ENCODE measurements at regions not wholly inside any gene's neighbourhood (a gene's known extent, or its start where the extent isn't known, plus 50 kb on each side); places are given as distances from the start of the nearest gene placed in this dataset.

DNA sequence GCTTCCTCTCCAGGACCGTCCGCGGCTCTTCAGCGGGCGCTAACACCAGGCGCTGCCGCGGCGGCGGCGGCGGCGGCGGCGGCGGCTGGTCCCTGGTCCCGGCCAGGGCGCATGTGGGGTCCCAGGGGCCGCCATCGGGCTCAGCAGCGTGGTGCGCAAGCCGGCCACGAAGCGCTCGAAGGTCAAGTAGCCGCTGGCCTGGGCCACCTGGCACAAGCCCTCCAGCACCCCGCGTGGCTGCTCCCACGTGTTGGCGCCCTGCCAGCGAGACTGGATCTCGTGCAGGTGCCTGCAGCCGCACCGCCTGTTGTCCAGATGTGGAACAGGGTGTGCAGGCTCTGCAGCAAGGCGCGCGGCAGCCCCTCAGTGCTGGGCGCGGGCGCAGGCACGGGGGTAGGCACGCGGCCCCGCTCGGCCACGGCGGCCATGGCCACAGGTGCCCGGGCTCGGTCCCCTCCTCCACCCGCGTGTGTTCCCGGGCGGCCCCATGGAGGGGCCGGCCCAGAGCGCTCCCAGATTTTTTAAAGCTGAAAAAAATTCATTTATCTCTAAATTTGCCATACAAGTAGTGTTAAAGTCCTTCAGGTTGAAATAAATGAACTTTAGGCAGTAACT is 884.2 kb upstream of the ZNF722 start:
- TF ChIP-seq, protein P1, sequence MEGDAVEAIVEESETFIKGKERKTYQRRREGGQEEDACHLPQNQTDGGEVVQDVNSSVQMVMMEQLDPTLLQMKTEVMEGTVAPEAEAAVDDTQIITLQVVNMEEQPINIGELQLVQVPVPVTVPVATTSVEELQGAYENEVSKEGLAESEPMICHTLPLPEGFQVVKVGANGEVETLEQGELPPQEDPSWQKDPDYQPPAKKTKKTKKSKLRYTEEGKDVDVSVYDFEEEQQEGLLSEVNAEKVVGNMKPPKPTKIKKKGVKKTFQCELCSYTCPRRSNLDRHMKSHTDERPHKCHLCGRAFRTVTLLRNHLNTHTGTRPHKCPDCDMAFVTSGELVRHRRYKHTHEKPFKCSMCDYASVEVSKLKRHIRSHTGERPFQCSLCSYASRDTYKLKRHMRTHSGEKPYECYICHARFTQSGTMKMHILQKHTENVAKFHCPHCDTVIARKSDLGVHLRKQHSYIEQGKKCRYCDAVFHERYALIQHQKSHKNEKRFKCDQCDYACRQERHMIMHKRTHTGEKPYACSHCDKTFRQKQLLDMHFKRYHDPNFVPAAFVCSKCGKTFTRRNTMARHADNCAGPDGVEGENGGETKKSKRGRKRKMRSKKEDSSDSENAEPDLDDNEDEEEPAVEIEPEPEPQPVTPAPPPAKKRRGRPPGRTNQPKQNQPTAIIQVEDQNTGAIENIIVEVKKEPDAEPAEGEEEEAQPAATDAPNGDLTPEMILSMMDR (IDR thresholded peaks at IDR 0.05): no peak
- TF ChIP-seq POLR2A (IDR thresholded peaks at IDR 0.05) (no peak), EP300 (IDR thresholded peaks at IDR 0.05) (no peak), POLR2AphosphoS5 (IDR thresholded peaks at IDR 0.05) (no peak)

Measured in gastroesophageal sphincter (tissue), 3 donors.